Vagina (tissue), 2 donors: ENCODE measurements at regions not wholly inside any gene's neighbourhood (a gene's known extent, or its start where the extent isn't known, plus 50 kb on each side); places are given as distances from the start of the nearest gene placed in this dataset.
"Not testable (repeated sequence)": the region's sequence is repeated elsewhere in the genome, so short reads cannot be mapped to it uniquely, and the experiment has no call there.

Source experiments
- DNase-seq, 2 donors: peaks; one replicate each; pipeline ENCODE4 v3.0.0-alpha.2; 2017; ENCODE audit errors: extremely low spot score in 2 of 2
- H3K27ac ChIP-seq: fragments of 200-600 bp; sonication (generic); one replicate; pipeline ENCODE4 v1.5.1; 2019
- H3K27me3 ChIP-seq: fragments of 200-600 bp; sonication (generic); one replicate; pipeline ENCODE4 v1.5.1; 2019
- H3K36me3 ChIP-seq, 2 donors: fragments of 200-600 bp; sonication (generic); one replicate each; pipeline ENCODE4 v1.5.1; 2017 to 2019
- H3K4me1 ChIP-seq: fragments of 200-600 bp; sonication (generic); one replicate; pipeline ENCODE4 v1.5.1; 2019
- H3K4me3 ChIP-seq, 2 donors: fragments of 200-600 bp; sonication (generic); 1 replicate in 1 of 2; 2 replicates in 1 of 2; pipeline ENCODE4 v1.5.1; 2016 to 2019
- H3K9me3 ChIP-seq: fragments of 200-600 bp; sonication (generic); one replicate; pipeline ENCODE4 v1.5.1; 2019
- CTCF ChIP-seq, 3 experiments: fragments of 450-650 bp in 2 of 3; fragments of 200-600 bp in 1 of 3; sonication (generic) in 1 of 3; IDR thresholded peaks; one replicate each; pipeline ENCODE4 v1.5.1; 2017 to 2019; ENCODE audit warnings: antibody characterized with exemption in 3 of 3, mild to moderate bottlenecking in 2 of 3, moderate library complexity in 2 of 3
- POLR2A ChIP-seq, 2 donors: fragments of 450-650 bp; IDR thresholded peaks; one replicate each; pipeline ENCODE4 v1.6.1; 2017; ENCODE audit warnings: antibody characterized with exemption in 2 of 2, mild to moderate bottlenecking in 2 of 2, moderate library complexity in 2 of 2
- POLR2AphosphoS5 ChIP-seq, 2 donors: sonication (generic); formaldehyde crosslinking; IDR thresholded peaks; one replicate each; pipeline ENCODE4 v1.9.0; 2017; ENCODE audit warnings: antibody characterized with exemption in 2 of 2, mild to moderate bottlenecking in 2 of 2, low read depth in 1 of 2; ENCODE audit not compliant: insufficient read depth in 1 of 2
- intact Hi-C: fragments of 100-400 bp; cut with DNase I; formaldehyde crosslinking; loops from one replicate; pipeline ENCODE4 v1.15.1; 2023

- Histone ChIP-seq H3K4me1 (no peaks in the 10 kb centered on the region), H3K4me3 (no peak overlapping the region), H3K9me3 (no peaks in the 10 kb centered on the region), H3K36me3 (no peaks in the 10 kb centered on the region), H3K27me3 (no peaks in the 10 kb centered on the region), H3K27ac (no peak overlapping the region)
- TF ChIP-seq POLR2A (IDR thresholded peaks at IDR 0.05): no peak
- TF ChIP-seq CTCF (IDR thresholded peaks at IDR 0.05): no peak
- no peak for TF ChIP-seq POLR2AphosphoS5 (IDR thresholded peaks at IDR 0.05; ENCODE audit: insufficient read depth in 1 of 2, low read depth in 1 of 2)
- intact Hi-C loops: loop anchor here (10.0 kb wide), 1 partner anchor 836 kb away; no protein-coding TSS in a partner anchor
- no peak for DNase-seq
These were observed 142.4 kb upstream of the GRAMD2B start for GRCh38 chr5:126280846-126281245.

- intact Hi-C loops: loop anchor here (10.0 kb wide), 1 partner anchor 840 kb away; no protein-coding TSS in a partner anchor
- Histone ChIP-seq H3K4me1 (no peaks in the 10 kb centered on the region), H3K4me3 (no peak overlapping the region), H3K9me3 (no peaks in the 10 kb centered on the region), H3K27ac (no peak overlapping the region), H3K36me3 (no peaks in the 10 kb centered on the region), H3K27me3 (no peaks in the 10 kb centered on the region)
- no peak for DNase-seq
- TF ChIP-seq POLR2A (IDR thresholded peaks at IDR 0.05) (no peak), CTCF (IDR thresholded peaks at IDR 0.05) (no peak), POLR2AphosphoS5 (IDR thresholded peaks at IDR 0.05; ENCODE audit: insufficient read depth in 1 of 2, low read depth in 1 of 2) (no peak)
These were observed 138.1 kb upstream of the GRAMD2B start for GRCh38 chr5:126284977-126285696.

GRCh38 chr5:126296121-126296520 is 127.1 kb upstream of the GRAMD2B start:
- not testable (repeated sequence) for H3K27me3 ChIP-seq, DNase-seq

GRCh38 chr5:126300293-126300692 is 122.9 kb upstream of the GRAMD2B start:
- no peaks in the 10 kb centered on the region for H3K9me3 ChIP-seq
- H3K4me1 ChIP-seq: no peaks in the 10 kb centered on the region
- TF ChIP-seq POLR2AphosphoS5 (IDR thresholded peaks at IDR 0.05; ENCODE audit: insufficient read depth in 1 of 2, low read depth in 1 of 2): no peak
- TF ChIP-seq POLR2A (IDR thresholded peaks at IDR 0.05): no peak
- no peak for TF ChIP-seq CTCF (IDR thresholded peaks at IDR 0.05)
- no peak overlapping the region for H3K4me3 ChIP-seq
- intact Hi-C loops: no loop called here
- no peaks in the 10 kb centered on the region for H3K27me3 ChIP-seq
- no peak for DNase-seq
- H3K36me3 ChIP-seq: no peaks in the 10 kb centered on the region
- H3K27ac ChIP-seq: no peak overlapping the region

More at GRCh38 chr5:126296121-126296520, 127.1 kb upstream of the GRAMD2B start:
- H3K9me3 ChIP-seq, H3K4me1 ChIP-seq, H3K27ac ChIP-seq, H3K4me3 ChIP-seq, H3K36me3 ChIP-seq, intact Hi-C loops: not testable (repeated sequence)

GRCh38 chr5:126301056-126301455 is 122.2 kb upstream of the GRAMD2B start:
- TF ChIP-seq POLR2A (IDR thresholded peaks at IDR 0.05): no peak
- TF ChIP-seq CTCF (IDR thresholded peaks at IDR 0.05): no peak
- no peak for TF ChIP-seq POLR2AphosphoS5 (IDR thresholded peaks at IDR 0.05; ENCODE audit: insufficient read depth in 1 of 2, low read depth in 1 of 2)
- Histone ChIP-seq H3K27me3 (no peaks in the 10 kb centered on the region), H3K9me3 (no peaks in the 10 kb centered on the region), H3K36me3 (no peaks in the 10 kb centered on the region), H3K27ac (no peak overlapping the region), H3K4me1 (no peaks in the 10 kb centered on the region), H3K4me3 (no peak overlapping the region)
- DNase-seq: no peak
- intact Hi-C loops: no loop called here
